SK-N-SH (cell line): ENCODE measurements at regions not wholly inside any gene's neighbourhood (a gene's known extent, or its start where the extent isn't known, plus 50 kb on each side); places are given as distances from the start of the nearest gene placed in this dataset.

Source experiments
- CTCF ChIA-PET: fragments of 300-600, 350-600 bp; formaldehyde crosslinking; extraction: SDS; loops from one replicate; lab custom pipeline; 2021; lab: Yijun Ruan, JAX
- POLR2A ChIA-PET: fragments of 350-600 bp; sonication (Branson Sonifier 250); formaldehyde crosslinking; extraction: SDS; loops from one replicate; lab custom pipeline; 2020; ENCODE audit warnings: antibody characterized with exemption, inconsistent platforms; lab: Yijun Ruan, JAX
- DNase-seq: peaks from one replicate; pipeline ENCODE4 v3.0.0; 2012
- H2AFZ ChIP-seq: fragments of 200-600 bp; sonication (generic); 2 replicates; pipeline ENCODE4 v1.8.1; 2016; ENCODE audit warnings: antibody characterized with exemption, mild to moderate bottlenecking, low read depth
- H3F3A ChIP-seq: fragments of 200-600 bp; sonication (generic); replicated peaks from 2 replicates; pipeline ENCODE3; 2016; ENCODE audit warnings: antibody characterized with exemption, mild to moderate bottlenecking; ENCODE audit not compliant: insufficient read depth
- H3K27ac ChIP-seq, 2 experiments: fragments of 200-500 bp in 1 of 2; fragments of 200-600 bp in 1 of 2; sonication (Bioruptor generic) in 1 of 2; sonication (generic), shearing (Covaris generic) in 1 of 2; 2 replicates each; pipeline versions ENCODE4 v1.5.1 to v1.6.1; 2014 to 2016; ENCODE audit warnings: low read depth in 2 of 2, inconsistent platforms in 1 of 2, low read length in 1 of 2, mild to moderate bottlenecking in 1 of 2, mixed read lengths in 1 of 2
- H3K27me3 ChIP-seq: fragments of 200-600 bp; sonication (generic), shearing (Covaris generic); 2 replicates; pipeline ENCODE4 v1.6.1; 2016; ENCODE audit warnings: mixed run types; ENCODE audit not compliant: insufficient read depth
- H3K36me3 ChIP-seq, 2 experiments: fragments of 200-500 bp in 1 of 2; fragments of 200-600 bp in 1 of 2; sonication (Bioruptor generic) in 1 of 2; sonication (generic) in 1 of 2; replicated peaks in 1 of 2; 2 replicates each; pipeline versions ENCODE3 to v1.5.1; 2014 to 2016; ENCODE audit warnings: low read length in 1 of 2, mild to moderate bottlenecking in 1 of 2; ENCODE audit not compliant: insufficient read depth in 2 of 2, control insufficient read depth in 1 of 2
- H3K4me1 ChIP-seq, 2 experiments: fragments of 200-500 bp in 1 of 2; fragments of 200-600 bp in 1 of 2; sonication (Bioruptor generic) in 1 of 2; sonication (generic), shearing (Covaris generic) in 1 of 2; 2 replicates each; pipeline versions ENCODE4 v1.5.1 to v1.6.1; 2014 to 2016; ENCODE audit warnings: low read depth in 1 of 2, low read length in 1 of 2, mixed run types in 1 of 2; ENCODE audit not compliant: insufficient read depth in 2 of 2, control insufficient read depth in 1 of 2
- H3K4me2 ChIP-seq: fragments of 200-600 bp; sonication (generic), shearing (Covaris generic); 2 replicates; pipeline ENCODE4 v1.6.1; 2017; ENCODE audit warnings: mixed run types
- H3K4me3 ChIP-seq, 2 experiments: fragments of 200-500 bp in 1 of 2; fragments of 200-600 bp in 1 of 2; sonication (Bioruptor generic) in 1 of 2; sonication (generic), shearing (Covaris generic) in 1 of 2; 2 replicates each; pipeline versions ENCODE4 v1.5.1 to v1.8.1; 2014 to 2016; ENCODE audit warnings: low read depth in 2 of 2, inconsistent platforms in 1 of 2, low read length in 1 of 2, mild to moderate bottlenecking in 1 of 2, mixed read lengths in 1 of 2, moderate library complexity in 1 of 2
- H3K79me2 ChIP-seq: fragments of 200-600 bp; sonication (generic); 2 replicates; pipeline ENCODE4 v1.8.1; 2017; ENCODE audit warnings: mild to moderate bottlenecking; ENCODE audit not compliant: insufficient read depth
- H3K9ac ChIP-seq: fragments of 200-600 bp; sonication (generic); 2 replicates; pipeline ENCODE4 v1.6.1; 2017; ENCODE audit warnings: mixed run types
- H3K9me2 ChIP-seq: fragments of 200-600 bp; sonication (generic); 2 replicates; pipeline ENCODE4 v1.6.1; 2017; ENCODE audit warnings: mixed run types
- H3K9me3 ChIP-seq: fragments of 200-600 bp; sonication (generic); 2 replicates; pipeline ENCODE4 v1.6.1; 2017; ENCODE audit warnings: mixed run types, mild to moderate bottlenecking, moderate library complexity
- H4K20me1 ChIP-seq: fragments of 200-600 bp; sonication (generic); 2 replicates; pipeline ENCODE4 v1.6.1; 2017; ENCODE audit warnings: mild to moderate bottlenecking, mixed run types; ENCODE audit not compliant: insufficient read depth
- CTCF ChIP-seq: fragments of 200-600 bp; sonication (generic); IDR thresholded peaks from 2 replicates; pipeline ENCODE4 v1.6.1; 2017; ENCODE audit warnings: antibody characterized with exemption, mild to moderate bottlenecking, moderate library complexity
- ELF1 ChIP-seq: IDR thresholded peaks from 2 replicates; pipeline ENCODE4 v1.4.0; 2012
- EP300 ChIP-seq, 2 experiments: IDR thresholded peaks; 2 replicates each; pipeline versions ENCODE4 v1.4.0 to v1.6.1; 2012; ENCODE audit warnings: borderline replicate concordance in 1 of 2, low read depth in 1 of 2, low read length in 1 of 2
- EZH2phosphoT487 ChIP-seq: fragments of 200-600 bp; sonication (generic); IDR thresholded peaks from 2 replicates; pipeline ENCODE4 v1.6.1; 2017; ENCODE audit warnings: low read depth, mixed run types, mild to moderate bottlenecking, antibody characterized with exemption, moderate library complexity, borderline replicate concordance
- FOXM1 ChIP-seq: IDR thresholded peaks from 2 replicates; pipeline ENCODE4 v1.4.0; 2012; ENCODE audit warnings: low read depth, mild to moderate bottlenecking
- IRF3 ChIP-seq: fragments of 150-350 bp; IDR thresholded peaks from 2 replicates; pipeline ENCODE4 v1.6.1; 2016; ENCODE audit warnings: mild to moderate bottlenecking, low read depth, low read length
- MAX ChIP-seq: IDR thresholded peaks from 2 replicates; pipeline ENCODE4 v1.4.0; 2012; ENCODE audit warnings: low read depth
- MXI1 ChIP-seq: IDR thresholded peaks from 2 replicates; pipeline ENCODE4 v1.6.1; 2012; ENCODE audit warnings: mild to moderate bottlenecking, low read depth, low read length, improper control_type of control experiment
- NRF1 ChIP-seq: IDR thresholded peaks from 2 replicates; pipeline ENCODE4 v1.6.1; 2012; ENCODE audit warnings: low read depth, mild to moderate bottlenecking, low read length
- REST ChIP-seq: IDR thresholded peaks from 2 replicates; pipeline ENCODE4 v1.6.1; 2012; ENCODE audit warnings: mild to moderate bottlenecking, low read depth, low read length, moderate library complexity
- TAF1 ChIP-seq: IDR thresholded peaks from 2 replicates; pipeline ENCODE4 v1.6.1; 2012; ENCODE audit warnings: low read depth, mild to moderate bottlenecking, low read length, moderate library complexity, borderline replicate concordance
- TCF12 ChIP-seq: IDR thresholded peaks from 2 replicates; pipeline ENCODE4 v1.4.0; 2012
- USF1 ChIP-seq: IDR thresholded peaks from 2 replicates; pipeline ENCODE4 v1.4.0; 2012; ENCODE audit warnings: low read depth, borderline replicate concordance
- ZBTB33 ChIP-seq: IDR thresholded peaks from 2 replicates; pipeline ENCODE4 v1.4.0; 2012; ENCODE audit warnings: low read depth, borderline replicate concordance
- WGBS: methylation state at CpG from one replicate; pipeline ENCODE4 v1.1.6; 2017; ENCODE audit warnings: low lambda C conversion rate; 5-methylcytosine and 5-hydroxymethylcytosine counted together

- 46% methylated on average over 1 of the region's 1 CpG for WGBS
- Histone ChIP-seq H2AFZ (no peak overlapping the region), H3K4me1 (peaks cover 0 to 11% of the 10 kb centered on the region in 2 experiments; a peak in 1 of 4 replicates), H3K4me2 (no peak overlapping the region), H3K4me3 (no peak overlapping the region), H4K20me1 (no peaks in the 10 kb centered on the region), H3K27ac (no peak overlapping the region), H3F3A (no peaks in the 10 kb centered on the region), H3K36me3 (no peaks in the 10 kb centered on the region), H3K79me2 (no peaks in the 10 kb centered on the region), H3K9me2 (no peaks in the 10 kb centered on the region), H3K9me3 (no peaks in the 10 kb centered on the region), H3K9ac (no peak overlapping the region), H3K27me3 (peaks cover 5% of the 10 kb centered on the region; the same call in 1 of the 2 replicates)
- ChIA-PET CTCF (interaction anchor here (0.8 to 2.3 kb wide), 3 partner anchors 12 to 66 kb away, joined by 4 to 12 read pairs (median 7); no protein-coding TSS in a partner anchor), POLR2A (no interaction called here)
- no peak for TF ChIP-seq ZBTB33
- TF ChIP-seq MAX, result no peak
- no peak for TF ChIP-seq EZH2phosphoT487
- DNase-seq, result no peak
Measured at GRCh38 chr18:24660956-24661355, 200.5 kb downstream of the HRH4 start.

GRCh38 chr18:24662412-24662821 lies 202.0 kb downstream of the HRH4 start:
- Histone ChIP-seq H3K9me2 (no peaks in the 10 kb centered on the region), H3K4me3 (no peak overlapping the region), H3K27ac (no peak overlapping the region), H3K4me1 (peaks cover 0 to 8% of the 10 kb centered on the region in 2 experiments; a peak in 1 of 4 replicates), H3K9me3 (no peaks in the 10 kb centered on the region), H3K4me2 (no peak overlapping the region), H4K20me1 (no peaks in the 10 kb centered on the region), H3K36me3 (no peaks in the 10 kb centered on the region), H3F3A (no peaks in the 10 kb centered on the region), H3K9ac (no peak overlapping the region), H2AFZ (no peak overlapping the region), H3K79me2 (no peaks in the 10 kb centered on the region), H3K27me3 (peaks cover 5% of the 10 kb centered on the region; the same call in 1 of the 2 replicates)
- no peak for DNase-seq
- POLR2A ChIA-PET, result no interaction called here
- CTCF ChIA-PET, result interaction anchor here (1.3 to 2.3 kb wide), 2 partner anchors 10 to 64 kb away, joined by 5 to 12 read pairs; no protein-coding TSS in a partner anchor
- WGBS, result 26% methylated on average over 6 of the region's 13 CpGs
- TF ChIP-seq ELF1, result no peak
- no peak for TF ChIP-seq FOXM1
- TF ChIP-seq ZBTB33, result no peak
- TF ChIP-seq REST, result no peak
- no peak for TF ChIP-seq EP300 (IDR thresholded peaks at IDR 0.05; ENCODE audit: borderline replicate concordance in 1 of 2, low read depth in 1 of 2, low read length in 1 of 2)
- no peak for TF ChIP-seq USF1
- no peak for TF ChIP-seq NRF1
- no peak for TF ChIP-seq TCF12
- no peak for TF ChIP-seq CTCF
- no peak for TF ChIP-seq IRF3
- no peak for TF ChIP-seq MXI1
- TF ChIP-seq TAF1, result no peak
